ENCODE measurements at regions not wholly inside any gene's neighbourhood (a gene's known extent, or its start where the extent isn't known, plus 50 kb on each side); places are given as distances from the start of the nearest gene placed in this dataset.

GRCh38 chr10:131444286-131444685 is 132.8 kb upstream of the TCERG1L start:
- CTCF ChIA-PET, result no interaction called here
- DNase-seq (ENCODE audit: low read depth, low spot score), result no peak
- TF ChIP-seq, protein P1, sequence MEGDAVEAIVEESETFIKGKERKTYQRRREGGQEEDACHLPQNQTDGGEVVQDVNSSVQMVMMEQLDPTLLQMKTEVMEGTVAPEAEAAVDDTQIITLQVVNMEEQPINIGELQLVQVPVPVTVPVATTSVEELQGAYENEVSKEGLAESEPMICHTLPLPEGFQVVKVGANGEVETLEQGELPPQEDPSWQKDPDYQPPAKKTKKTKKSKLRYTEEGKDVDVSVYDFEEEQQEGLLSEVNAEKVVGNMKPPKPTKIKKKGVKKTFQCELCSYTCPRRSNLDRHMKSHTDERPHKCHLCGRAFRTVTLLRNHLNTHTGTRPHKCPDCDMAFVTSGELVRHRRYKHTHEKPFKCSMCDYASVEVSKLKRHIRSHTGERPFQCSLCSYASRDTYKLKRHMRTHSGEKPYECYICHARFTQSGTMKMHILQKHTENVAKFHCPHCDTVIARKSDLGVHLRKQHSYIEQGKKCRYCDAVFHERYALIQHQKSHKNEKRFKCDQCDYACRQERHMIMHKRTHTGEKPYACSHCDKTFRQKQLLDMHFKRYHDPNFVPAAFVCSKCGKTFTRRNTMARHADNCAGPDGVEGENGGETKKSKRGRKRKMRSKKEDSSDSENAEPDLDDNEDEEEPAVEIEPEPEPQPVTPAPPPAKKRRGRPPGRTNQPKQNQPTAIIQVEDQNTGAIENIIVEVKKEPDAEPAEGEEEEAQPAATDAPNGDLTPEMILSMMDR (IDR thresholded peaks at IDR 0.05; ENCODE audit: low read depth, low read length), result no peak
- POLR2A ChIA-PET, result no interaction called here
- peaks cover 77% of the 10 kb centered on the region for H3K9me3 ChIP-seq (ENCODE audit: control insufficient read depth, insufficient read depth, low read length)
- H3K27ac ChIP-seq (ENCODE audit: low read depth, low read length), result no peak overlapping the region
- H3K4me3 ChIP-seq (ENCODE audit: low read depth, low read length), result no peak overlapping the region
- no peaks in the 10 kb centered on the region for H3K27me3 ChIP-seq (ENCODE audit: control insufficient read depth, insufficient read depth, low read length)

GRCh38 chr10:131444862-131445461 is 133.4 kb upstream of the TCERG1L start:
- Histone ChIP-seq H3K9me3 (ENCODE audit: control insufficient read depth, insufficient read depth, low read length) (peaks cover 72% of the 10 kb centered on the region), H3K27me3 (ENCODE audit: control insufficient read depth, insufficient read depth, low read length) (no peaks in the 10 kb centered on the region), H3K27ac (ENCODE audit: low read depth, low read length) (no peak overlapping the region), H3K4me3 (ENCODE audit: low read depth, low read length) (no peak overlapping the region)
- ChIA-PET POLR2A (no interaction called here), CTCF (no interaction called here)
- DNase-seq (ENCODE audit: low read depth, low spot score), result no peak
- TF ChIP-seq, protein P1 (IDR thresholded peaks at IDR 0.05; ENCODE audit: low read depth, low read length), result no peak

- no peak overlapping the region for H3K27ac ChIP-seq (ENCODE audit: low read depth, low read length)
- POLR2A ChIA-PET, result no interaction called here
- H3K27me3 ChIP-seq (ENCODE audit: control insufficient read depth, insufficient read depth, low read length), result no peaks in the 10 kb centered on the region
- no peak overlapping the region for H3K4me3 ChIP-seq (ENCODE audit: low read depth, low read length)
- TF ChIP-seq, protein P1 (IDR thresholded peaks at IDR 0.05; ENCODE audit: low read depth, low read length), result no peak
- no peak for DNase-seq (ENCODE audit: low read depth, low spot score)
- H3K9me3 ChIP-seq (ENCODE audit: control insufficient read depth, insufficient read depth, low read length), result peaks cover 73% of the 10 kb centered on the region
- CTCF ChIA-PET, result no interaction called here
These were observed 134.1 kb upstream of the TCERG1L start for GRCh38 chr10:131445623-131446022.

- Histone ChIP-seq H3K9me3 (ENCODE audit: control insufficient read depth, insufficient read depth, low read length) (peaks cover 73% of the 10 kb centered on the region), H3K4me3 (ENCODE audit: low read depth, low read length) (no peak overlapping the region), H3K27me3 (ENCODE audit: control insufficient read depth, insufficient read depth, low read length) (no peaks in the 10 kb centered on the region), H3K27ac (ENCODE audit: low read depth, low read length) (no peak overlapping the region)
- ChIA-PET CTCF (no interaction called here), POLR2A (no interaction called here)
- TF ChIP-seq, protein P1 (IDR thresholded peaks at IDR 0.05; ENCODE audit: low read depth, low read length), result no peak
- DNase-seq (ENCODE audit: low read depth, low spot score), result no peak
These were observed 134.7 kb upstream of the TCERG1L start for GRCh38 chr10:131446171-131446570.

GRCh38 chr10:131448171-131448570 is 136.7 kb upstream of the TCERG1L start:
- Histone ChIP-seq H3K9me3 (ENCODE audit: control insufficient read depth, insufficient read depth, low read length) (peaks cover 70% of the 10 kb centered on the region), H3K4me3 (ENCODE audit: low read depth, low read length) (no peak overlapping the region), H3K27ac (ENCODE audit: low read depth, low read length) (no peak overlapping the region), H3K27me3 (ENCODE audit: control insufficient read depth, insufficient read depth, low read length) (no peaks in the 10 kb centered on the region)
- ChIA-PET POLR2A (no interaction called here), CTCF (interaction anchor here (0.6 kb wide), 1 partner anchor 596 kb away, joined by 3 read pairs; no protein-coding TSS in a partner anchor)
- DNase-seq (ENCODE audit: low read depth, low spot score), result no peak
- TF ChIP-seq, protein P1 (IDR thresholded peaks at IDR 0.05; ENCODE audit: low read depth, low read length), result no peak
